K562 (cell line): ENCODE measurements at regions not wholly inside any gene's neighbourhood (a gene's known extent, or its start where the extent isn't known, plus 50 kb on each side); places are given as distances from the start of the nearest gene placed in this dataset.
"Not testable (repeated sequence)": the region's sequence is repeated elsewhere in the genome, so short reads cannot be mapped to it uniquely, and the experiment has no call there.

Experiments used
- ATAC-seq: fragments of 200-7000 bp; cut with Tn5 transposase; 3 replicates; pipeline ENCODE4 v1.9.1; 2020; ENCODE audit warnings: moderate library complexity
- BruUV-seq: library from RNA; stranded (reverse); fragments of 400-500 nt; replicated peaks from 2 replicates; lab custom pipeline; 2021; lab: Mats Ljungman, UMichigan
- CTCF ChIA-PET: fragments of 300-600 bp; formaldehyde crosslinking; extraction: SDS; loops from one replicate; lab custom pipeline; 2021; ENCODE audit warnings: low intra/inter-chr PET ratio; lab: Yijun Ruan, JAX
- POLR2A ChIA-PET: fragments of 300-600, 350-650 bp; sonication (Branson Sonifier 250); formaldehyde crosslinking; extraction: SDS; loops from one replicate; lab custom pipeline; 2021; ENCODE audit warnings: antibody characterized with exemption, inconsistent platforms; lab: Yijun Ruan, JAX
- DNase-seq, 4 experiments: peaks; one replicate each; pipeline versions ENCODE4 v3.0.0 to v3.0.0-alpha.2; 2011 to 2018; ENCODE audit warnings: low spot score in 3 of 4, mixed read lengths in 3 of 4; ENCODE audit errors: extremely low read depth in 1 of 4
- FAIRE-seq: peaks from 2 replicates; lab custom pipeline; 2011; peaks lifted over from hg19 to GRCh38; lab: Jason Lieb, UNC
- H2AFZ ChIP-seq: 2 replicates; pipeline ENCODE4 v1.6.0; 2011; ENCODE audit warnings: low read depth, low read length, control low read depth, inconsistent platforms
- H3K27ac ChIP-seq: fragments of 200-600 bp; 3 replicates; pipeline ENCODE4 v1.8.0; 2011; ENCODE audit warnings: low read depth, mild to moderate bottlenecking, control low read depth, inconsistent platforms, low read length, moderate library complexity, mixed read lengths; ENCODE audit errors: extremely low read depth
- H3K27me3 ChIP-seq, 2 experiments: fragments of 300-600 bp in 1 of 2; 2 replicates in 1 of 2; 3 replicates in 1 of 2; pipeline versions ENCODE4 v1.6.0 to v1.8.0; 2011; ENCODE audit warnings: inconsistent platforms in 2 of 2, low read length in 2 of 2, mild to moderate bottlenecking in 1 of 2, mixed read lengths in 1 of 2, moderate library complexity in 1 of 2; ENCODE audit not compliant: control insufficient read depth in 2 of 2, insufficient read depth in 2 of 2
- H3K36me3 ChIP-seq: fragments of 300-600 bp; 3 replicates; pipeline ENCODE4 v1.8.0; 2011; ENCODE audit warnings: mild to moderate bottlenecking, low read length, inconsistent platforms; ENCODE audit not compliant: control insufficient read depth, insufficient read depth
- H3K4me1 ChIP-seq, 2 experiments: fragments of 200-600 bp in 1 of 2; replicated peaks in 1 of 2; 2 replicates in 1 of 2; 3 replicates in 1 of 2; pipeline versions ENCODE4 v1.5.1 to v1.8.0; 2011; ENCODE audit warnings: inconsistent platforms in 2 of 2, low read length in 2 of 2, mild to moderate bottlenecking in 1 of 2, mixed read lengths in 1 of 2, moderate library complexity in 1 of 2; ENCODE audit not compliant: control insufficient read depth in 2 of 2, insufficient read depth in 2 of 2
- H3K4me2 ChIP-seq: 2 replicates; pipeline ENCODE4 v1.6.1; 2011; ENCODE audit warnings: low read length, control low read depth, inconsistent platforms, mixed read lengths; ENCODE audit not compliant: insufficient read depth
- H3K4me3 ChIP-seq: fragments of 200-600 bp; sonication (generic), shearing (Covaris generic); 2 replicates; pipeline ENCODE4 v1.5.1; 2016; ENCODE audit warnings: control low read depth, inconsistent platforms
- H3K79me2 ChIP-seq: fragments of 200-600 bp; 3 replicates; pipeline ENCODE4 v1.8.0; 2011; ENCODE audit warnings: low read length, inconsistent platforms; ENCODE audit not compliant: control insufficient read depth, insufficient read depth
- H3K9ac ChIP-seq, 2 experiments: 2 replicates each; pipeline versions ENCODE4 v1.6.0 to v1.6.1; 2011; ENCODE audit warnings: low read depth in 2 of 2, low read length in 2 of 2, control low read depth in 1 of 2, inconsistent platforms in 1 of 2, mild to moderate bottlenecking in 1 of 2, mixed read lengths in 1 of 2; ENCODE audit not compliant: insufficient read depth in 1 of 2
- H3K9me1 ChIP-seq: one replicate; pipeline ENCODE4 v1.6.0; 2011; ENCODE audit warnings: inconsistent platforms, mild to moderate bottlenecking, low read length, moderate library complexity; ENCODE audit not compliant: control insufficient read depth, insufficient read depth
- H3K9me3 ChIP-seq: replicated peaks from 2 replicates; pipeline ENCODE4 v1.5.1; 2011; ENCODE audit warnings: low read depth, low read length, inconsistent platforms; ENCODE audit not compliant: control insufficient read depth, insufficient read depth
- H4K20me1 ChIP-seq: replicated peaks from 2 replicates; pipeline ENCODE4 v1.6.1; 2011; ENCODE audit warnings: low read length, inconsistent platforms, mixed read lengths; ENCODE audit not compliant: control insufficient read depth, insufficient read depth
- CBFB ChIP-seq: sonication (generic); formaldehyde crosslinking; IDR thresholded peaks from 2 replicates; pipeline ENCODE4 v1.4.0; 2020; ENCODE audit warnings: mild to moderate bottlenecking, missing genetic modification reagents
- E2F5 ChIP-seq: sonication (generic); formaldehyde crosslinking; IDR thresholded peaks from 2 replicates; pipeline ENCODE4 v1.8.0; 2022; ENCODE audit warnings: mild to moderate bottlenecking, missing genetic modification reagents
- ESRRB ChIP-seq: fragments of 250-450 bp; sonication (Bioruptor Pico); IDR thresholded peaks from 2 replicates; pipeline ENCODE4 v1.5.0; 2020; ENCODE audit warnings: mild to moderate bottlenecking, moderate library complexity, borderline replicate concordance
- IFI16 ChIP-seq: fragments of 250-450 bp; sonication (Bioruptor Pico); IDR thresholded peaks from 2 replicates; pipeline ENCODE4 v2.1.2; 2022; ENCODE audit warnings: mild to moderate bottlenecking, inconsistent platforms
- KDM1A ChIP-seq, 2 experiments: fragments of 450-650 bp; IDR thresholded peaks; 2 replicates each; pipeline ENCODE4 v1.6.1; 2016; ENCODE audit warnings: mild to moderate bottlenecking in 2 of 2
- MEF2D ChIP-seq: conservative IDR thresholded peaks from 2 replicates; pipeline ENCODE4 v1.6.1; 2016; ENCODE audit warnings: low read depth, missing genetic modification characterization, missing compliant biosample characterization
- NFYB ChIP-seq: IDR thresholded peaks from 2 replicates; pipeline ENCODE4 v1.6.1; 2011; ENCODE audit warnings: mild to moderate bottlenecking, moderate library complexity; ENCODE audit not compliant: insufficient read length; ENCODE audit errors: extremely low read depth
- RBM22 ChIP-seq: fragments of 200-400 bp; formaldehyde crosslinking; IDR thresholded peaks from 2 replicates; pipeline ENCODE4 v1.6.1; 2018; ENCODE audit warnings: low read length, low read depth; ENCODE audit not compliant: poor library complexity, severe bottlenecking
- SREBF2 ChIP-seq: sonication (generic); formaldehyde crosslinking; IDR thresholded peaks from 2 replicates; pipeline ENCODE4 v1.4.0; 2020; ENCODE audit warnings: mild to moderate bottlenecking, missing genetic modification reagents
- XRCC4 ChIP-seq: IDR thresholded peaks from one replicate; pipeline ENCODE4 v1.6.1; 2011; ENCODE audit not compliant: insufficient read depth, insufficient read length; ENCODE audit errors: extremely low read depth
- ZBTB26 ChIP-seq: fragments of 450-650 bp; formaldehyde crosslinking; IDR thresholded peaks from 2 replicates; pipeline ENCODE4 v1.4.0; 2022; ENCODE audit warnings: missing genetic modification characterization
- ZNF134 ChIP-seq: fragments of 250-450 bp; sonication (Bioruptor Pico); conservative IDR thresholded peaks from 2 replicates; pipeline ENCODE4 v1.4.0; 2020
- ZNF57 ChIP-seq: fragments of 450-650 bp; formaldehyde crosslinking; IDR thresholded peaks from 2 replicates; pipeline ENCODE4 v1.4.0; 2020; ENCODE audit warnings: mild to moderate bottlenecking, moderate library complexity
- ZNF695 ChIP-seq: fragments of 450-650 bp; formaldehyde crosslinking; IDR thresholded peaks from 2 replicates; pipeline ENCODE4 v1.4.0; 2020; ENCODE audit warnings: mild to moderate bottlenecking, moderate library complexity
- WGBS: fragments of 100-300 bp; shearing (Covaris generic); methylation state at CpG from one replicate; pipeline ENCODE4 v1.1.6; 2016; ENCODE audit warnings: low coverage, mixed read lengths; ENCODE audit not compliant: insufficient coverage; ENCODE audit errors: missing lambda C conversion rate; 5-methylcytosine and 5-hydroxymethylcytosine counted together
- in situ Hi-C: fragments of 300-500 bp; cut with MboI; formaldehyde crosslinking; loops from 4 replicates; pipeline ENCODE4 v1.15.0; 2018; ENCODE audit warnings: inconsistent platforms, mixed read lengths
- intact Hi-C: fragments of 100-400 bp; cut with micrococcal nuclease; formaldehyde crosslinking; loops from 2 replicates; pipeline ENCODE4 v1.14.2; 2022

DNA sequence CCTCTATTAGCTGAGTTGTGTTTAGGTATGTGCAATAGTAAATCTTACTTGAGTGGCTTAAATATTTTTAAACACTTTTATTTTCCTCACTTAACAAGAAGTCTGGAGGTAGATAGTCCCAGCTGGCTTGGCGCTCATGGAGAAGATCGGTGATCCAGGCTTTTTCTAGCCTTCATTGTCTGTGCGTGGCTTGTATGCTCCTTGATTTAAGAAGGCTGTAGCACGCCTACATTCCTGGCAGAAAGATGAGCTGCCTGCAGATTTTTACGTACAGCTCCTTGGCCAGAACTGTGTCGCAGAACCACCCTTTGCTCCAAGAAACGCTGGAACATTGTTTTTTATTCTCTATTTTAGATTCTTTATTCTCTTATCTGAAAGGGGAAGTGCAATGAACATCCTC, 284.1 kb downstream of the KIF20B start:
- CTCF ChIA-PET: no interaction called here
- no peak for DNase-seq
- H3K27me3 ChIP-seq: no peaks in the 10 kb centered on the region
- no peak overlapping the region for H2AFZ ChIP-seq
- H3K4me1 ChIP-seq: no peaks in the 10 kb centered on the region
- H3K4me2 ChIP-seq: no peak overlapping the region
- H3K36me3 ChIP-seq: no peaks in the 10 kb centered on the region
- no peaks in the 10 kb centered on the region for H3K9me3 ChIP-seq
- no peak for ATAC-seq
- no peaks in the 10 kb centered on the region for H4K20me1 ChIP-seq
- H3K4me3 ChIP-seq: no peak overlapping the region
- H3K9me1 ChIP-seq: no peaks in the 10 kb centered on the region
- no peak for TF ChIP-seq E2F5
- no peak for TF ChIP-seq ZNF134 (CRISPR knock-in tag)
- no peak for TF ChIP-seq CBFB (CRISPR knock-in tag)
- no peak for TF ChIP-seq MEF2D (tag)
- TF ChIP-seq NFYB: no peak
- TF ChIP-seq ESRRB (CRISPR knock-in tag): no peak
- TF ChIP-seq IFI16: no peak
- no peak for TF ChIP-seq KDM1A (IDR thresholded peaks at IDR 0.05)
- TF ChIP-seq ZBTB26 (CRISPR knock-in tag): no peak
- TF ChIP-seq XRCC4: no peak
- no peak for TF ChIP-seq RBM22
- TF ChIP-seq ZNF695 (CRISPR knock-in tag): no peak
- no peak for TF ChIP-seq ZNF57
- TF ChIP-seq SREBF2 (CRISPR knock-in tag): no peak
- no TSS peak for BruUV-seq
- POLR2A ChIA-PET: no interaction called here
- 0% methylated on average over 7 of the region's 7 CpGs for WGBS
- H3K27ac ChIP-seq: no peak overlapping the region
- in situ Hi-C loops (no loop called here), intact Hi-C loops (no loop called here)
- no peaks in the 10 kb centered on the region for H3K79me2 ChIP-seq
- H3K9ac ChIP-seq: no peak overlapping the region
- no peak for FAIRE-seq

GRCh38 chr10:89988361-89988760, 287.0 kb downstream of the KIF20B start:
- intact Hi-C loops, H3K9me3 ChIP-seq, H3K4me3 ChIP-seq, H3K9ac ChIP-seq, BruUV-seq, H3K9me1 ChIP-seq, FAIRE-seq, H3K27me3 ChIP-seq, POLR2A ChIA-PET, DNase-seq, ATAC-seq, H3K36me3 ChIP-seq, H3K4me2 ChIP-seq, H3K79me2 ChIP-seq, in situ Hi-C loops, H4K20me1 ChIP-seq, H3K4me1 ChIP-seq, H2AFZ ChIP-seq, CTCF ChIA-PET, H3K27ac ChIP-seq: not testable (repeated sequence)
